Non-pigmented ciliary epithelial cell (primary cell): ENCODE measurements at regions not wholly inside any gene's neighbourhood (a gene's known extent, or its start where the extent isn't known, plus 50 kb on each side); places are given as distances from the start of the nearest gene placed in this dataset.
"Not testable (repeated sequence)": the region's sequence is repeated elsewhere in the genome, so short reads cannot be mapped to it uniquely, and the experiment has no call there.

ENCODE experiments used
- DNase-seq: peaks from one replicate; pipeline ENCODE4 v3.0.0-alpha.2; 2010; ENCODE audit warnings: low read depth

GRCh38 chr10:117601716-117602115, 59.2 kb downstream of the EMX2 start:
- DNase-seq: no peak

- DNase-seq: no peak
Measured at GRCh38 chr10:117603081-117603480, 60.5 kb downstream of the EMX2 start.

GRCh38 chr10:117603726-117604125, 61.2 kb downstream of the EMX2 start:
- DNase-seq: no peak

- peak; percentile 4 for DNase-seq
Measured at GRCh38 chr10:117609095-117609795, 66.7 kb downstream of the EMX2 start.

- no peak for DNase-seq
Measured at GRCh38 chr10:117609796-117610170, 67.2 kb downstream of the EMX2 start.

- no peak for DNase-seq
Measured at GRCh38 chr10:117610321-117610720, 67.8 kb downstream of the EMX2 start.

GRCh38 chr10:117612113-117612512, 69.6 kb downstream of the EMX2 start:
- DNase-seq: no peak

GRCh38 chr10:117615649-117616048, 73.1 kb downstream of the EMX2 start:
- DNase-seq: no peak

GRCh38 chr10:117616179-117616578, 73.6 kb downstream of the EMX2 start:
- DNase-seq: no peak

- no peak for DNase-seq
Measured at GRCh38 chr10:117617086-117617485, 74.5 kb downstream of the EMX2 start.

- DNase-seq: no peak
Measured at GRCh38 chr10:117617659-117618058, 75.1 kb downstream of the EMX2 start.

- no peak for DNase-seq
Measured at GRCh38 chr10:117619223-117619622, 76.7 kb downstream of the EMX2 start.

- no peak for DNase-seq
Measured at GRCh38 chr10:117619707-117620405, 77.3 kb downstream of the EMX2 start.

- no peak for DNase-seq
Measured at GRCh38 chr10:117621196-117621595, 78.7 kb downstream of the EMX2 start.

- DNase-seq: no peak
Measured at GRCh38 chr10:117621795-117622420, 79.4 kb downstream of the EMX2 start.

GRCh38 chr10:117622471-117623184, 80.1 kb downstream of the EMX2 start:
- no peak for DNase-seq

GRCh38 chr10:117626228-117626627, 83.7 kb downstream of the EMX2 start:
- DNase-seq: no peak

GRCh38 chr10:117627561-117627960, 85.0 kb downstream of the EMX2 start:
- DNase-seq: no peak

- not testable (repeated sequence) for DNase-seq
Measured at GRCh38 chr10:117629717-117630116, 87.2 kb downstream of the EMX2 start.

GRCh38 chr10:117631276-117632145, 89.0 kb downstream of the EMX2 start:
- no peak for DNase-seq

- DNase-seq: no peak
Measured at GRCh38 chr10:117632406-117632805, 89.9 kb downstream of the EMX2 start.

GRCh38 chr10:117635826-117636225, 93.3 kb downstream of the EMX2 start:
- no peak for DNase-seq
